WI38 (cell line): ENCODE measurements at regions not wholly inside any gene's neighbourhood (a gene's known extent, or its start where the extent isn't known, plus 50 kb on each side); places are given as distances from the start of the nearest gene placed in this dataset.

Experiments
- H3K4me3 ChIP-seq: 2 replicates; pipeline ENCODE4 v1.5.1; 2011; ENCODE audit warnings: low read depth, mild to moderate bottlenecking, control low read depth, low read length
- TF ChIP-seq, protein P1 (sequence below): IDR thresholded peaks from 2 replicates; pipeline ENCODE4 v1.5.1; 2012; ENCODE audit warnings: low read depth, mild to moderate bottlenecking, control low read depth, low read length

GRCh38 chr1:186532466-186532865 lies 71.6 kb upstream of the PDC start:
- TF ChIP-seq, protein P1, sequence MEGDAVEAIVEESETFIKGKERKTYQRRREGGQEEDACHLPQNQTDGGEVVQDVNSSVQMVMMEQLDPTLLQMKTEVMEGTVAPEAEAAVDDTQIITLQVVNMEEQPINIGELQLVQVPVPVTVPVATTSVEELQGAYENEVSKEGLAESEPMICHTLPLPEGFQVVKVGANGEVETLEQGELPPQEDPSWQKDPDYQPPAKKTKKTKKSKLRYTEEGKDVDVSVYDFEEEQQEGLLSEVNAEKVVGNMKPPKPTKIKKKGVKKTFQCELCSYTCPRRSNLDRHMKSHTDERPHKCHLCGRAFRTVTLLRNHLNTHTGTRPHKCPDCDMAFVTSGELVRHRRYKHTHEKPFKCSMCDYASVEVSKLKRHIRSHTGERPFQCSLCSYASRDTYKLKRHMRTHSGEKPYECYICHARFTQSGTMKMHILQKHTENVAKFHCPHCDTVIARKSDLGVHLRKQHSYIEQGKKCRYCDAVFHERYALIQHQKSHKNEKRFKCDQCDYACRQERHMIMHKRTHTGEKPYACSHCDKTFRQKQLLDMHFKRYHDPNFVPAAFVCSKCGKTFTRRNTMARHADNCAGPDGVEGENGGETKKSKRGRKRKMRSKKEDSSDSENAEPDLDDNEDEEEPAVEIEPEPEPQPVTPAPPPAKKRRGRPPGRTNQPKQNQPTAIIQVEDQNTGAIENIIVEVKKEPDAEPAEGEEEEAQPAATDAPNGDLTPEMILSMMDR = no peak
- no peak overlapping the region for H3K4me3 ChIP-seq

DNA sequence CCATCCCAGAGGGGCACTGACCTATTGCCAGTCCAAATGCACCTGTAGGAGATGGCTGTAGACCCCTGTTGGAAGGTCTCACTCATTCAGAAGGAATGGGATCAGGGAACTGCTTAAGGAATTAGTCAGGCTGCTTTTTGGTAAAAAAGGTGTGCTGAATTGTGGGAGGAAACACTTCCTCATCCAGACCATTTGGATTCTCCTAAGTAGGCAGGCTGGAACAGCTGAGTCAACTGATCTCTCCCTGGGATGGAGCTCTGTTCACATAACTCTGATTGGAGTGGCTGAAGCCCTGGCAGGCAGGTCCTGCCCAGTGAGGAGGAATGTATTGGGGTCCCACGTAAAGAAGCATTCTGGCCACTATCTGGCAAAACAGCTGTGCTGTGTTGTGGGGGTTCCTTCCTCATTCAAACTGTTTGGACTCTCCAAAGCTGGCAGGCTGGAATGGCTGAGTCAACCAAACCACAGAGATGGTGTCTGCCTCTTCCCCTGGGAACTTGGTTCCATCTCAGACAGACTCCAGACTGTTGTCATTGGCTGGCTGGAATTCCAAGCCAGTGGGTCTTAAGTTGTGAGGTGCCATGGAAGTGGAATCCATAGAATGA lies 70.7 kb upstream of the PDC start:
- TF ChIP-seq, protein P1 = no peak
- no peak overlapping the region for H3K4me3 ChIP-seq

- H3K4me3 ChIP-seq = no peak overlapping the region
- TF ChIP-seq, protein P1 = no peak
Observed at GRCh38 chr1:186530109-186530508, 69.2 kb upstream of the PDC start.

- TF ChIP-seq, protein P1 = no peak
- no peak overlapping the region for H3K4me3 ChIP-seq
Observed at GRCh38 chr1:186519982-186520381, 59.1 kb upstream of the PDC start.

DNA sequence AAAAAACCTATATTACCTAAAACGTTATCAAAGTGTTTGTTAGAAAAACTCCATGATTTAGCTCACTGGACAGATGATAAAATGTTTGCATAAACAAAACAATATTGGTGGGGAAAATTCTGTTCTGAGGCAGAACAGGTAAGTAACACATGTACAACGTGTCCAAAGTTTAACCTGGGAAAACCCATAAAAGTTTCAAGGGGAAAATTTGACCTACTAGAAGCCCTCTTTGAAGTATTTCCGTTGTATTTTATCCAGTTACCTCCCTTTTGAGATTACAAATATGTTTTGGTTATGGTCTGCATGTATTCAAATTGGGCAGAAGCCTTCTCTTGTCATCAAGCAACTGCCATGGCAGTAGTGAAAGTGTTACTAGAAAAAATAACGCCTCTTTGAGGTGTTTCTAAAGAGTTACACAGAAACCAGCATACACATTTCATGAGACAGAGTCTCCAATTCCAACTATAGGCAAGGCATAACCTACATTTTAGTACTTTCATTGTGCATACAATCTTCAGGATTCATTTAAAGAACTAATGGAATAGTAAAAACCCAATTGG lies 58.0 kb upstream of the PDC start:
- H3K4me3 ChIP-seq = no peak overlapping the region
- TF ChIP-seq, protein P1 = no peak

DNA sequence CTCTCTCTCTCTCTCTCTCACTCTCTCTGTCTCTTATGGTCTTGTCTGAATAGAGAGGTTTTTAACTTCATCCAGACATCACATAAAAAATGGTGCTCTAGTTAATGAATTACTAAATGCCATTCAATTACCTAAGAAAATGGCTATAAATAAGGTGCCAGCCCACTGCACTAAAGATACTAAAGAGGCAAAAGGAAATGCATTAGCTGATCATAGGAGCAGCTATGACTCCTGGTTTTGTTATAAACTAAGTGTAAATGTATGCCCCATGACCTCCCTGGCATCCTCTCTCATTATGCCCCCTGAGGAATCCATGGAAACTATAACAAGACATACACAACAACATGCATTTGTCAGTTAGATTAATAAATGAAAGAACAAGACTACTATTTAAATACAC lies 57.5 kb upstream of the PDC start:
- H3K4me3 ChIP-seq = no peak overlapping the region
- TF ChIP-seq, protein P1 = no peak

DNA sequence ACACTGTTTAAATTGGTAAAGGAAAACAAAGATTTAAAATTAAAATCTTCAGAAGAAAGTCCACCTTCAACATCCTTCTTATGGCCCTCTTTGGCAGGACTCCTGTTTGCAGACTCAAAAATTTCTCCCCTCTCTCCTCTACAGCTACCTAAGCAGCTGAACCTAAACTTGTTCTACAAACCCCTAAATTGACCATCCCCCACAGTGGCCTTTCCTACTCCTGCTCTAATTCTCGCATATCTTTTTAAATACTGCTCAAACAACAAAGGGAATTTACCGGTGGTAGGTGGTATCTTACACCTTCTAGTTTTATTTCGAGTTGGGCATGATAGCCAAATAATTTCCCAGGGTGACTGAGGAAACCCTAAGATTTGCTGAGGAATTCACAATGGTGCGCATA lies 53.5 kb upstream of the PDC start:
- TF ChIP-seq, protein P1 = no peak
- no peak overlapping the region for H3K4me3 ChIP-seq
